IMR-90 (cell line): ENCODE measurements at regions not wholly inside any gene's neighbourhood (a gene's known extent, or its start where the extent isn't known, plus 50 kb on each side); places are given as distances from the start of the nearest gene placed in this dataset.

ENCODE experiments used
- ATAC-seq: fragments of 200-7000 bp; cut with Tn5 transposase; 2 replicates; pipeline ENCODE4 v1.9.1; 2020; ENCODE audit warnings: low read depth, mild to moderate bottlenecking, moderate library complexity
- BruUV-seq: library from RNA; stranded (reverse); fragments of 400-500 nt; replicated peaks from 2 replicates; lab custom pipeline; 2021; lab: Mats Ljungman, UMichigan
- CTCF ChIA-PET: fragments of 300-600 bp; formaldehyde crosslinking; extraction: SDS; loops from one replicate; lab custom pipeline; 2021; ENCODE audit warnings: antibody characterized with exemption; lab: Yijun Ruan, JAX
- POLR2A ChIA-PET: fragments of 300-600 bp; sonication (Branson Sonifier 250); formaldehyde crosslinking; loops from one replicate; lab custom pipeline; 2022; ENCODE audit warnings: antibody characterized with exemption; ENCODE audit not compliant: unreplicated experiment; lab: Charles Lee
- DNase-seq: peaks from one replicate; pipeline ENCODE4 v3.0.0; 2013
- H2AFZ ChIP-seq: replicated peaks from 2 replicates; pipeline ENCODE3; 2013; ENCODE audit warnings: low read length, mild to moderate bottlenecking; ENCODE audit not compliant: poor library complexity
- H2AK5ac ChIP-seq: 2 replicates; pipeline ENCODE4 v1.6.1; 2013; ENCODE audit warnings: low read depth, low read length, inconsistent platforms
- H2AK9ac ChIP-seq: replicated peaks from 2 replicates; pipeline ENCODE3; 2013; ENCODE audit warnings: mild to moderate bottlenecking, low read depth, low read length, moderate library complexity; ENCODE audit not compliant: poor library complexity
- H2BK120ac ChIP-seq: 2 replicates; pipeline ENCODE4 v1.6.1; 2013; ENCODE audit warnings: low read depth, low read length, inconsistent platforms
- H2BK15ac ChIP-seq: 3 replicates; pipeline ENCODE4 v1.6.1; 2013; ENCODE audit warnings: low read depth, low read length, inconsistent platforms
- H2BK20ac ChIP-seq: 2 replicates; pipeline ENCODE4 v1.6.1; 2013; ENCODE audit warnings: low read depth, mild to moderate bottlenecking, inconsistent platforms, low read length, moderate library complexity
- H2BK5ac ChIP-seq: 2 replicates; pipeline ENCODE4 v1.6.1; 2013; ENCODE audit warnings: mild to moderate bottlenecking, low read depth, low read length, inconsistent platforms; ENCODE audit not compliant: poor library complexity, severe bottlenecking
- H3K14ac ChIP-seq: replicated peaks from 2 replicates; pipeline ENCODE4 v1.6.1; 2013; ENCODE audit warnings: low read depth, low read length, inconsistent platforms
- H3K18ac ChIP-seq: 2 replicates; pipeline ENCODE4 v1.6.1; 2013; ENCODE audit warnings: low read depth, low read length, control low read depth
- H3K23ac ChIP-seq: 2 replicates; pipeline ENCODE4 v1.6.1; 2013; ENCODE audit warnings: low read depth, low read length, inconsistent platforms
- H3K27ac ChIP-seq: 2 replicates; pipeline ENCODE4 v1.5.1; 2013; ENCODE audit warnings: mild to moderate bottlenecking, control low read depth, low read length; ENCODE audit not compliant: insufficient read depth
- H3K27me3 ChIP-seq: 2 replicates; pipeline ENCODE4 v1.6.1; 2013; ENCODE audit warnings: low read length; ENCODE audit not compliant: control insufficient read depth, insufficient read depth
- H3K36me3 ChIP-seq: 2 replicates; pipeline ENCODE4 v1.6.1; 2013; ENCODE audit warnings: low read length, mixed read lengths; ENCODE audit not compliant: control insufficient read depth, insufficient read depth
- H3K4ac ChIP-seq: 2 replicates; pipeline ENCODE4 v1.6.1; 2013; ENCODE audit warnings: low read depth, low read length, inconsistent platforms
- H3K4me1 ChIP-seq: 2 replicates; pipeline ENCODE4 v1.6.1; 2013; ENCODE audit warnings: low read length, mixed read lengths; ENCODE audit not compliant: control insufficient read depth, insufficient read depth
- H3K4me2 ChIP-seq: 2 replicates; pipeline ENCODE4 v1.6.1; 2013; ENCODE audit warnings: low read depth, mild to moderate bottlenecking, control low read depth, low read length, moderate library complexity
- H3K4me3 ChIP-seq: 2 replicates; pipeline ENCODE4 v1.5.1; 2013; ENCODE audit warnings: low read depth, mild to moderate bottlenecking, control low read depth, low read length, moderate library complexity; ENCODE audit not compliant: insufficient read depth
- H3K56ac ChIP-seq: 2 replicates; pipeline ENCODE4 v1.6.1; 2013; ENCODE audit warnings: low read length, inconsistent platforms; ENCODE audit not compliant: insufficient read depth; ENCODE audit errors: extremely low read depth
- H3K79me1 ChIP-seq, 2 experiments: 2 replicates each; pipeline ENCODE4 v1.6.1; 2013; ENCODE audit warnings: low read length in 2 of 2, inconsistent platforms in 1 of 2, low read depth in 1 of 2
- H3K9ac ChIP-seq: 2 replicates; pipeline ENCODE4 v1.6.1; 2013; ENCODE audit warnings: low read depth, low read length, control low read depth
- H3K9me1 ChIP-seq: 2 replicates; pipeline ENCODE4 v1.6.1; 2013; ENCODE audit warnings: low read length, inconsistent platforms; ENCODE audit not compliant: insufficient read depth
- H3K9me3 ChIP-seq: 2 replicates; pipeline ENCODE4 v1.6.1; 2013; ENCODE audit warnings: low read length; ENCODE audit not compliant: control insufficient read depth, insufficient read depth
- H4K20me1 ChIP-seq: 2 replicates; pipeline ENCODE4 v1.6.1; 2013; ENCODE audit warnings: low read length, inconsistent platforms; ENCODE audit not compliant: insufficient read depth
- H4K5ac ChIP-seq: 2 replicates; pipeline ENCODE4 v1.6.1; 2013; ENCODE audit warnings: mild to moderate bottlenecking, low read depth, low read length, control low read depth
- H4K8ac ChIP-seq, 2 experiments: 2 replicates each; pipeline ENCODE4 v1.6.1; 2013; ENCODE audit warnings: low read depth in 2 of 2, low read length in 2 of 2, control low read depth in 1 of 2, inconsistent platforms in 1 of 2
- H4K91ac ChIP-seq: 2 replicates; pipeline ENCODE4 v1.6.1; 2013; ENCODE audit warnings: low read depth, low read length, inconsistent platforms; ENCODE audit not compliant: insufficient read depth
- BHLHE40 ChIP-seq: fragments of 150-350 bp; IDR thresholded peaks from 2 replicates; pipeline ENCODE4 v1.6.1; 2016; ENCODE audit warnings: mild to moderate bottlenecking, low read depth, low read length
- CHD1 ChIP-seq: IDR thresholded peaks from 2 replicates; pipeline ENCODE4 v1.6.1; 2012; ENCODE audit warnings: low read depth, low read length, improper control_type of control experiment
- FOS ChIP-seq: fragments of 150-350 bp; IDR thresholded peaks from 2 replicates; pipeline ENCODE4 v1.6.1; 2016; ENCODE audit warnings: low read depth, low read length
- MAFK ChIP-seq: IDR thresholded peaks from 2 replicates; pipeline ENCODE4 v1.6.1; 2012; ENCODE audit warnings: low read depth, low read length, improper control_type of control experiment
- MAZ ChIP-seq: IDR thresholded peaks from 2 replicates; pipeline ENCODE4 v1.6.1; 2012; ENCODE audit warnings: low read depth, mild to moderate bottlenecking, low read length, improper control_type of control experiment, moderate library complexity, borderline replicate concordance
- MXI1 ChIP-seq: IDR thresholded peaks from 2 replicates; pipeline ENCODE4 v1.6.1; 2012; ENCODE audit warnings: low read depth, mild to moderate bottlenecking, low read length, moderate library complexity, borderline replicate concordance
- POLR2A ChIP-seq: IDR thresholded peaks from 2 replicates; pipeline ENCODE4 v1.6.1; 2012; ENCODE audit warnings: mild to moderate bottlenecking, low read depth, low read length
- RAD21 ChIP-seq: IDR thresholded peaks from 2 replicates; pipeline ENCODE4 v1.6.1; 2012; ENCODE audit warnings: low read length, improper control_type of control experiment
- RCOR1 ChIP-seq: IDR thresholded peaks from 2 replicates; pipeline ENCODE4 v1.6.1; 2012; ENCODE audit warnings: mild to moderate bottlenecking, low read length, improper control_type of control experiment; ENCODE audit not compliant: insufficient replicate concordance
- SMC3 ChIP-seq: fragments of 150-350 bp; IDR thresholded peaks from 2 replicates; pipeline ENCODE4 v1.6.1; 2016; ENCODE audit warnings: low read depth, mild to moderate bottlenecking, antibody characterized with exemption, low read length, moderate library complexity
- WGBS, 2 experiments: methylation state at CpG; one replicate each; pipeline versions ENCODE4 v1.1.5 to v1.1.7; 2013; ENCODE audit warnings: missing lambda C conversion rate in 2 of 2; ENCODE audit not compliant: insufficient read length in 1 of 2; ENCODE audit errors: extremely low coverage in 2 of 2; 5-methylcytosine and 5-hydroxymethylcytosine counted together
- dilution Hi-C: fragments of 300-500 bp; cut with HindIII; formaldehyde crosslinking; loops from one replicate; pipeline ENCODE4 v1.14.3; 2018; ENCODE audit warnings: low sequenced_read_pairs; ENCODE audit not compliant: unreplicated experiment
- in situ Hi-C: fragments of 300-500 bp; cut with MboI; formaldehyde crosslinking; loops from 3 replicates; pipeline ENCODE4 v1.14.3; 2019; ENCODE audit warnings: low sequenced_read_pairs, inconsistent platforms, mixed read lengths
- intact Hi-C: fragments of 100-400 bp; cut with micrococcal nuclease; formaldehyde crosslinking; loops from 2 replicates; pipeline ENCODE4 v1.10.0; 2022
- TF ChIP-seq, protein P1 (sequence below): conservative IDR thresholded peaks from 2 replicates; pipeline ENCODE4 v1.5.1; 2012; ENCODE audit warnings: mild to moderate bottlenecking, low read depth, low read length, improper control_type of control experiment
- TF ChIP-seq, protein P2 (sequence below): fragments of 150-350 bp; IDR thresholded peaks from 2 replicates; pipeline ENCODE4 v1.6.1; 2017; ENCODE audit warnings: mild to moderate bottlenecking, antibody characterized with exemption, low read length, low read depth
- TF ChIP-seq, protein P3 (sequence below): fragments of 150-350 bp; IDR thresholded peaks from 2 replicates; pipeline ENCODE4 v1.6.1; 2016; ENCODE audit warnings: low read depth, mild to moderate bottlenecking, low read length, moderate library complexity, borderline replicate concordance

DNA sequence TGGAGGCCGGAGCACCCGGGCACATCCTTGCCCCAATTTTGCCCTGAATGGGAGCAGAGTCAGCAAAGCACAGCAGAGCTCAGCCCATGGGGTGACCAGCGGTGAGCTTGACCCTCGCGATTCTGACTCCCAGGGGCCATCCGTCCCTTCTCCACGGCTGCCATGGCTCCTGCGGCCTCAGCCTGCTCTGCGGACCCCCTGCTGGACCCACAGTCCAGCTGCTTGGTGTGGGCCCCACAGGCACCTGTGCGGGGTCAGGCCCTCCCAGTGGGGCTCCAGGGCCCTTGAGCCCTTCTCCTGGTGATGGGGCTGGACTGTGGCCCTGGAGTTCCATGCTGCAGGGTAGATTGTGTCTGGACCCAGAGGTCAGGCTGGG is 144.2 kb downstream of the ENGASE start:
- H3K36me3 ChIP-seq, result no peaks in the 10 kb centered on the region
- no peaks in the 10 kb centered on the region for H3K4me1 ChIP-seq
- no peak overlapping the region for H2AFZ ChIP-seq
- dilution Hi-C loops (no loop called here), intact Hi-C loops (no loop called here), in situ Hi-C loops (no loop called here)
- H3K4ac ChIP-seq, result no peak overlapping the region
- no peaks in the 10 kb centered on the region for H3K79me1 ChIP-seq
- no peak overlapping the region for H3K14ac ChIP-seq
- no peak overlapping the region for H4K91ac ChIP-seq
- H4K20me1 ChIP-seq, result no peaks in the 10 kb centered on the region
- H3K27me3 ChIP-seq, result peaks cover 61% of the 10 kb centered on the region
- no peak overlapping the region for H4K8ac ChIP-seq
- no peak overlapping the region for H4K5ac ChIP-seq
- no peak for DNase-seq
- no peak overlapping the region for H3K9ac ChIP-seq
- no TSS peak for BruUV-seq
- no peak overlapping the region for H2BK5ac ChIP-seq
- TF ChIP-seq MAZ (no peak), BHLHE40 (no peak), POLR2A (no peak), RCOR1 (no peak), MAFK (no peak), RAD21 (no peak), MXI1 (no peak), FOS (no peak), SMC3 (no peak), CHD1 (no peak)
- TF ChIP-seq, protein P1, sequence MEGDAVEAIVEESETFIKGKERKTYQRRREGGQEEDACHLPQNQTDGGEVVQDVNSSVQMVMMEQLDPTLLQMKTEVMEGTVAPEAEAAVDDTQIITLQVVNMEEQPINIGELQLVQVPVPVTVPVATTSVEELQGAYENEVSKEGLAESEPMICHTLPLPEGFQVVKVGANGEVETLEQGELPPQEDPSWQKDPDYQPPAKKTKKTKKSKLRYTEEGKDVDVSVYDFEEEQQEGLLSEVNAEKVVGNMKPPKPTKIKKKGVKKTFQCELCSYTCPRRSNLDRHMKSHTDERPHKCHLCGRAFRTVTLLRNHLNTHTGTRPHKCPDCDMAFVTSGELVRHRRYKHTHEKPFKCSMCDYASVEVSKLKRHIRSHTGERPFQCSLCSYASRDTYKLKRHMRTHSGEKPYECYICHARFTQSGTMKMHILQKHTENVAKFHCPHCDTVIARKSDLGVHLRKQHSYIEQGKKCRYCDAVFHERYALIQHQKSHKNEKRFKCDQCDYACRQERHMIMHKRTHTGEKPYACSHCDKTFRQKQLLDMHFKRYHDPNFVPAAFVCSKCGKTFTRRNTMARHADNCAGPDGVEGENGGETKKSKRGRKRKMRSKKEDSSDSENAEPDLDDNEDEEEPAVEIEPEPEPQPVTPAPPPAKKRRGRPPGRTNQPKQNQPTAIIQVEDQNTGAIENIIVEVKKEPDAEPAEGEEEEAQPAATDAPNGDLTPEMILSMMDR, result no peak
- TF ChIP-seq, protein P2, sequence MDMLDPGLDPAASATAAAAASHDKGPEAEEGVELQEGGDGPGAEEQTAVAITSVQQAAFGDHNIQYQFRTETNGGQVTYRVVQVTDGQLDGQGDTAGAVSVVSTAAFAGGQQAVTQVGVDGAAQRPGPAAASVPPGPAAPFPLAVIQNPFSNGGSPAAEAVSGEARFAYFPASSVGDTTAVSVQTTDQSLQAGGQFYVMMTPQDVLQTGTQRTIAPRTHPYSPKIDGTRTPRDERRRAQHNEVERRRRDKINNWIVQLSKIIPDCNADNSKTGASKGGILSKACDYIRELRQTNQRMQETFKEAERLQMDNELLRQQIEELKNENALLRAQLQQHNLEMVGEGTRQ, result no peak
- TF ChIP-seq, protein P3, sequence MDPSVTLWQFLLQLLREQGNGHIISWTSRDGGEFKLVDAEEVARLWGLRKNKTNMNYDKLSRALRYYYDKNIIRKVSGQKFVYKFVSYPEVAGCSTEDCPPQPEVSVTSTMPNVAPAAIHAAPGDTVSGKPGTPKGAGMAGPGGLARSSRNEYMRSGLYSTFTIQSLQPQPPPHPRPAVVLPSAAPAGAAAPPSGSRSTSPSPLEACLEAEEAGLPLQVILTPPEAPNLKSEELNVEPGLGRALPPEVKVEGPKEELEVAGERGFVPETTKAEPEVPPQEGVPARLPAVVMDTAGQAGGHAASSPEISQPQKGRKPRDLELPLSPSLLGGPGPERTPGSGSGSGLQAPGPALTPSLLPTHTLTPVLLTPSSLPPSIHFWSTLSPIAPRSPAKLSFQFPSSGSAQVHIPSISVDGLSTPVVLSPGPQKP, result no peak
- H3K56ac ChIP-seq, result no peak overlapping the region
- no peaks in the 10 kb centered on the region for H3K9me3 ChIP-seq
- no peak overlapping the region for H2BK15ac ChIP-seq
- no peak overlapping the region for H2BK20ac ChIP-seq
- H2BK120ac ChIP-seq, result no peak overlapping the region
- H3K4me3 ChIP-seq, result no peak overlapping the region
- no peak overlapping the region for H2AK5ac ChIP-seq
- no peak overlapping the region for H3K4me2 ChIP-seq
- no peak for ATAC-seq
- H3K23ac ChIP-seq, result no peak overlapping the region
- WGBS, 2 experiments, result 54% methylated on average over 4 of the region's 10 CpGs; no CpG with 5 or more reads in 1 of the 2 experiments
- H3K9me1 ChIP-seq, result no peaks in the 10 kb centered on the region
- ChIA-PET POLR2A (no interaction called here), CTCF (no interaction called here)
- H2AK9ac ChIP-seq, result no peak overlapping the region
- no peak overlapping the region for H3K18ac ChIP-seq
- no peak overlapping the region for H3K27ac ChIP-seq
